ENCODE measurements at regions not wholly inside any gene's neighbourhood (a gene's known extent, or its start where the extent isn't known, plus 50 kb on each side); places are given as distances from the start of the nearest gene placed in this dataset.
"Not testable (repeated sequence)": the region's sequence is repeated elsewhere in the genome, so short reads cannot be mapped to it uniquely, and the experiment has no call there.

DNA sequence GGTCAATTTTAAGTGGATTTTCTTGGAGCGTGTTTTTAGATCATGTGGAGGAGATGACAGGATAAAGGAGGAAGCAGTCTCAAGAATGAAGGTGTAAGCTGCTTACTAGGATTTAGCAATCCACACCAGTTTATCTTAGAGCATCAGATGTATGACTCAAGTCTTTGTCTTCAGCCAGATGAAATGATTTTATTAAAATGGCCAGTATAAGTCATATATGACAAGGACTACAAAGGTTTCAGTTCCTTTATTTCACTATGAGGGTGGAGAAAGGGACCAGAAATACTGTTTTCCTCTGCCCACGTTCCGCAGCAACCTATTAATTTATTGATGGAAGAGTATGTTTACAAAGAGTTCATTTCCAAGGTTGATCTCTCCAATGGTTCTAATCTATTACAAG is 970.5 kb upstream of the SLC39A10 start:
- Histone ChIP-seq H3K4me3 (ENCODE audit: insufficient read depth, low read depth, low read length) (no peak overlapping the region), H3K36me3 (replicated peaks; ENCODE audit: control insufficient read depth, insufficient read depth, low read length) (no peaks in the 10 kb centered on the region), H3K27me3 (ENCODE audit: control insufficient read depth, insufficient read depth, low read length) (no peaks in the 10 kb centered on the region)
- DNase-seq, result no peak

DNA sequence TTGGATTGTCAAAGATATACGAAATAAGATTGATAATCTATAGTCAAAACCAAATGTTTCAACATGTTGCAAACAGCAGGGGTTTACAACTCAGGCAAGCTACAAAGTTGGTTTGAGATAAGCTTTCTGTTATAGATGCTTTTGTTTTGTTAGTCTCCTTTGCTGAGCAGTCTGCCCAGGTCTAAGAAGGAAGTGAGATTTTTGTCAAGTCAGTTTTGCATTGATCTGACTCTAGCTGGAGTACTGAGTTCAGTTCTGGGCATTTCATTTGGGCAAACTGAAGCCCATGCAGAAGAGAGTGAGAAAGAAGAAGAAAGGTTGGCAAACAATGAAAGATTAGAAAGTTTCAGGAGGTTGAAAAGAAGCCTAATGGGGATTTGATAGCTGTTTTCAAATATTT is 983.0 kb upstream of the SLC39A10 start:
- H3K27me3 ChIP-seq (ENCODE audit: control insufficient read depth, insufficient read depth, low read length), result no peaks in the 10 kb centered on the region
- no peak for DNase-seq
- H3K4me3 ChIP-seq (ENCODE audit: insufficient read depth, low read depth, low read length), result no peak overlapping the region
- no peaks in the 10 kb centered on the region for H3K36me3 ChIP-seq (replicated peaks; ENCODE audit: control insufficient read depth, insufficient read depth, low read length)

GRCh38 chr2:194672994-194673393 is 984.0 kb upstream of the SLC39A10 start:
- DNase-seq, result no peak
- no peaks in the 10 kb centered on the region for H3K27me3 ChIP-seq (ENCODE audit: control insufficient read depth, insufficient read depth, low read length)
- no peaks in the 10 kb centered on the region for H3K36me3 ChIP-seq (replicated peaks; ENCODE audit: control insufficient read depth, insufficient read depth, low read length)
- H3K4me3 ChIP-seq (ENCODE audit: insufficient read depth, low read depth, low read length), result no peak overlapping the region

GRCh38 chr2:194661431-194661830 is 995.6 kb upstream of the SLC39A10 start:
- DNase-seq, result no peak
- Histone ChIP-seq H3K36me3 (replicated peaks; ENCODE audit: control insufficient read depth, insufficient read depth, low read length) (no peaks in the 10 kb centered on the region), H3K4me3 (ENCODE audit: insufficient read depth, low read depth, low read length) (no peak overlapping the region)

DNA sequence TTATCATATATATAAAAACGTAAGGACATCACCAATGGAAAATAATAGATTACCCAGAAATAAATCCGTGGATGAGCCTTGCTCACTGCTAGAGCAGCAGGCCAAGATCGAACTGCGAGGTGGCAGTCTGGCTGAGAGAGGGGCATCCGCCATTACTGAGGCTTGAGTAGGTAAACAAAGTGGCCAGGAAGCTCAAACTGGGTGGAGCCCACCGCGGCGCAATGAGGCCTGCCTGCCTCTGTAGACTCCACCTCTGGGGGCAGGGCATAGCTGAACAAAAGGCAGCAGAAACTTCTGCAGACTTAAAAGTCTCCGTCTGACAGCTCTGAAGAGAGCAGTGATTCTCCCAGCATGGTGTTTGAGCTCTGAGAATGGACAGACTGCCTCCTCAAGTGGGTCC is 1018.0 kb upstream of the SLC39A10 start:
- not testable (repeated sequence) for H3K27me3 ChIP-seq (ENCODE audit: control insufficient read depth, insufficient read depth, low read length); H3K4me3 ChIP-seq (ENCODE audit: insufficient read depth, low read depth, low read length); H3K36me3 ChIP-seq (replicated peaks; ENCODE audit: control insufficient read depth, insufficient read depth, low read length); DNase-seq

More at GRCh38 chr2:194661431-194661830, 995.6 kb upstream of the SLC39A10 start:
- H3K27me3 ChIP-seq (ENCODE audit: control insufficient read depth, insufficient read depth, low read length), result no peaks in the 10 kb centered on the region

DNA sequence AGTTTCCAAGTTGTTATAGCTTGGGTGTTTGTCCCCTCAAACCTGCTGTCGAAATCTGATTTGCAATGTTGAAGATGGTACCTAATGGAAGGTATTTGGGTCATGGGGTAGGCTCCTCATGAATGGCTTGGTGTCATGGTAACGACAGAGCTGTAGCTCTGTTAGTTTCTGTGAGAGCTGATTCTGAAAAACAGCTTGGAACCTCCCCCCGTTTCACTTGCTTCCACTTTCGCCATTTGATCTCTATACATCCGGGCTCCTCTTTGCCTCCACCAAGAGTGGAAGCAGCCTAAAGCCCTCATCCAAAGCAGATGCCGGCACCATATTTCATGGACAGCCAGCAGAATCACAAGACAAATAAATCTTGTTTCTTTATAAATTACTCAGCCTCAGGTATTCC is 1035.1 kb upstream of the SLC39A10 start:
- no peaks in the 10 kb centered on the region for H3K36me3 ChIP-seq (replicated peaks; ENCODE audit: control insufficient read depth, insufficient read depth, low read length)

GRCh38 chr2:194619366-194619765 is 1037.7 kb upstream of the SLC39A10 start:
- Histone ChIP-seq H3K27me3 (ENCODE audit: control insufficient read depth, insufficient read depth, low read length) (no peaks in the 10 kb centered on the region), H3K36me3 (replicated peaks; ENCODE audit: control insufficient read depth, insufficient read depth, low read length) (no peaks in the 10 kb centered on the region), H3K4me3 (ENCODE audit: insufficient read depth, low read depth, low read length) (no peak overlapping the region)
- no peak for DNase-seq

More for the DNA sequence above, 1035.1 kb upstream of the SLC39A10 start:
- no peak for DNase-seq
- no peak overlapping the region for H3K4me3 ChIP-seq (ENCODE audit: insufficient read depth, low read depth, low read length)
- H3K27me3 ChIP-seq (ENCODE audit: control insufficient read depth, insufficient read depth, low read length), result no peaks in the 10 kb centered on the region

GRCh38 chr2:194618432-194618831 is 1038.6 kb upstream of the SLC39A10 start:
- no peaks in the 10 kb centered on the region for H3K27me3 ChIP-seq (ENCODE audit: control insufficient read depth, insufficient read depth, low read length)
- no peak overlapping the region for H3K4me3 ChIP-seq (ENCODE audit: insufficient read depth, low read depth, low read length)
- no peak for DNase-seq
- no peaks in the 10 kb centered on the region for H3K36me3 ChIP-seq (replicated peaks; ENCODE audit: control insufficient read depth, insufficient read depth, low read length)

DNA sequence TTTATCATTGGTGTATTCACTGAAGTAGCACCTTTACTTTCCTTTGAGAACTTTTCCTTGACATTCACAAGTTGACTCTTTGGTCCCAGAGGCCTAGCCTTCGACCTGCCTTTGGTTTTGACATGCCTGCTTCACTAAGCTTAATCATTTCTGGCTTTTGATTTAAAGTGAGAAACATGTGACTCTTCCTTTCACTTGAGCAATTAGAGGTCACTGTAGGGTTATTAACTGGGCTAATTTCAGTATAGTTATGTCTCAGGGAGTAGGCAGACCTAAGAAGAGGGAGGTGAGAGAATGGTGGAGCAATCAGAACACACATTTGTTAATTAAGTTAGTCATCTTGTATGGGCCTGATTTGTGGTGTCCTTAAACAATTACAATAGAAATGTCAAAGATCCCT is 1040.7 kb upstream of the SLC39A10 start:
- no peaks in the 10 kb centered on the region for H3K27me3 ChIP-seq (ENCODE audit: control insufficient read depth, insufficient read depth, low read length)
- H3K36me3 ChIP-seq (replicated peaks; ENCODE audit: control insufficient read depth, insufficient read depth, low read length), result no peaks in the 10 kb centered on the region
- DNase-seq, result no peak
- no peak overlapping the region for H3K4me3 ChIP-seq (ENCODE audit: insufficient read depth, low read depth, low read length)

DNA sequence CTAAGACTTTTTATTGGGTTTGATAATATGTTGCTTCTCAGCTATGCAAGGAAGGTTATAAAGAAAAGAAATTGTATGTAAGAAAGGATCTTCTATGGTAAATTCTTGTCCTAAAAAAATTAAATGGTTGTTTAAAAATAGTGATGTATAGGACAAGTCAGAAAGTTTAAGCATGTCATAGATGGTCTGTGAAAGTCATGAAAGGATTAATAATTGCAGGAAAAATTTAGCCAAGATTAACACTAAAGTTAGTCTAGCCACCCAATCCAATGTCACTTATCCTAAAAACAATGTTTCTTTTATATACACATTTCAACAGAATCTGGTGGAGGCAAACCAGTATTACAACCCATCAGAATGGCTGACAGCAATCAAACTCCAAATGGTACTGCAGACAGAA is 1046.7 kb upstream of the SLC39A10 start:
- Histone ChIP-seq H3K27me3 (ENCODE audit: control insufficient read depth, insufficient read depth, low read length) (no peaks in the 10 kb centered on the region), H3K4me3 (ENCODE audit: insufficient read depth, low read depth, low read length) (no peak overlapping the region), H3K36me3 (replicated peaks; ENCODE audit: control insufficient read depth, insufficient read depth, low read length) (no peaks in the 10 kb centered on the region)
- DNase-seq, result no peak

- DNase-seq, result no peak
- Histone ChIP-seq H3K27me3 (ENCODE audit: control insufficient read depth, insufficient read depth, low read length) (no peaks in the 10 kb centered on the region), H3K4me3 (ENCODE audit: insufficient read depth, low read depth, low read length) (no peak overlapping the region), H3K36me3 (replicated peaks; ENCODE audit: control insufficient read depth, insufficient read depth, low read length) (no peaks in the 10 kb centered on the region)
Observed at GRCh38 chr2:194603429-194603828, 1053.6 kb upstream of the SLC39A10 start.

- H3K4me3 ChIP-seq (ENCODE audit: insufficient read depth, low read depth, low read length), result no peak overlapping the region
- H3K36me3 ChIP-seq (replicated peaks; ENCODE audit: control insufficient read depth, insufficient read depth, low read length), result no peaks in the 10 kb centered on the region
- no peak for DNase-seq
- no peaks in the 10 kb centered on the region for H3K27me3 ChIP-seq (ENCODE audit: control insufficient read depth, insufficient read depth, low read length)
Observed at GRCh38 chr2:194602750-194603149, 1054.3 kb upstream of the SLC39A10 start.

- H3K4me3 ChIP-seq (ENCODE audit: insufficient read depth, low read depth, low read length), result no peak overlapping the region
- no peaks in the 10 kb centered on the region for H3K27me3 ChIP-seq (ENCODE audit: control insufficient read depth, insufficient read depth, low read length)
- no peaks in the 10 kb centered on the region for H3K36me3 ChIP-seq (replicated peaks; ENCODE audit: control insufficient read depth, insufficient read depth, low read length)
- no peak for DNase-seq
Observed at GRCh38 chr2:194591192-194591591, 1065.8 kb upstream of the SLC39A10 start.

- H3K27me3 ChIP-seq (ENCODE audit: control insufficient read depth, insufficient read depth, low read length), result no peaks in the 10 kb centered on the region
- no peak overlapping the region for H3K4me3 ChIP-seq (ENCODE audit: insufficient read depth, low read depth, low read length)
- H3K36me3 ChIP-seq (replicated peaks; ENCODE audit: control insufficient read depth, insufficient read depth, low read length), result no peaks in the 10 kb centered on the region
- no peak for DNase-seq
Observed at GRCh38 chr2:194587739-194588270, 1069.2 kb upstream of the SLC39A10 start.

DNA sequence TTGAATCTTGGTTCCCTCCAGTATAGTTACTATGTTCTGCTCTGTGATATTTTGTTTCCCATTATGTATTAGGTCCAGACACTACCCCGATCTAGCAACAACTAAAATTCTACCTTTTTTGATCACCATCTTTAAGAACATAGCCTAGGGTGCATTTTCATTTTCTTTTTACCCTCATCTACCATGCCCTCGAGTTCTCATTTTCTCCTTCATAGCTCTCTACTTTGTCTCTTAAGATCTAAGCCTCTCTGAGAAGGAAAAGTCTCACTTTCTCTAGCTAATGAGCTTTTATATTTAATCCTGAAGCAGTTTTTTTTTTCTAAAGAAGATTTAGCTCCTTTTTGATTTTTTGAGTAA is 1089.4 kb upstream of the SLC39A10 start:
- DNase-seq, result no peak
- Histone ChIP-seq H3K36me3 (replicated peaks; ENCODE audit: control insufficient read depth, insufficient read depth, low read length) (no peaks in the 10 kb centered on the region), H3K27me3 (ENCODE audit: control insufficient read depth, insufficient read depth, low read length) (no peaks in the 10 kb centered on the region), H3K4me3 (ENCODE audit: insufficient read depth, low read depth, low read length) (no peak overlapping the region)
